ENCODE measurements at regions not wholly inside any gene's neighbourhood (a gene's known extent, or its start where the extent isn't known, plus 50 kb on each side); places are given as distances from the start of the nearest gene placed in this dataset.

DNA sequence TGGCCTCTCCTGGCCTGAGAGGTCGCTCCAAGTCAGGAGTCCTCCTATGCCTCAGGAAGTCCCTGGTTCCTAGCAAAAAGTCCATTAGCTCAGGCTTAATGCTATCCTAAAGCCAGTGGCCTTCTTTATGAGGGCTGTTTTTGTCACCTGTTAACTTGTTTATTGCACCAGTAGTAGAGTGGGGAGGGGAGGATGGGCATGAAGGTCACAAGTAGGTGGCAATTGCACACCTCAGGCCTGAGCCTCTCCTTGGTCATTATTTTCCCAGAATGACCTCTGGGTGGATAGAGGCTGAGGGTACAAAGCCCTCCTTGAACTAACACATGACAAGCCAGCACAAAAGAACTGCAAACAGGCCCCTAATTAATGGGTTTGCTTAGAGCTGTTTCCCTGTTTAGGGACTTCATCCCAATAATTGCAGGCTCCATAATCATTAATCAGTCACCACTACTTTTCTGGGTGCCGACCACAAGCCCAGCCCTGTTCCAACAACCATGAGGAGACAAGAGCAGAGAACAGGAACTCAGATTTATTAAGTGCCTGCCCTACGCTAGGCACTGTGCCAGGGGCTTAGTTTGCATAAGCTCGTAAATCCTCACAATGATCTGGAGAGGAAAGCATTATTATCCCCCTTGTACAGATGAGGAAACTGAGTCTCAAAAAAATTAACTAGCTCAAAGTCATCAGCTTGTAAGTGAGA lies 123.0 kb upstream of the PKDCC start:
- DNase-seq, result no peak

DNA sequence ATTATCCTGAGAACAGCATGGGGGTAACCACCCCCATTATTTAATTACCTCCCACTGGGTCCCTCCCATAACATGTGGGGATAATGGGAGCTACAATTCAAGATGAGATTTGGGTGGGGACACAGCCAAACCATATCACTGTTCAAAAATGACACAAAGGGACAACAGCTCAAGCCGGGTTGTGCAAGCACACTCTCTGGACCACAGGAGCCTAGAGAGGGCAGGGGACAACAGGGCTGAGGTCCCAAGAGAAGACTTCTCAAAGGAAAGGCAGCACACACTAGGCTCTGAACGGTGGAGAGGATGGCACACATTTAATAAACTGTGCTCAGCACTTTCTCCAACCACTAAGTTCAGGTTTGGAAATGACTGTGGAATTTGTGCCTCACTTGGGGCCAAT lies 122.1 kb upstream of the PKDCC start:
- no peak for DNase-seq

DNA sequence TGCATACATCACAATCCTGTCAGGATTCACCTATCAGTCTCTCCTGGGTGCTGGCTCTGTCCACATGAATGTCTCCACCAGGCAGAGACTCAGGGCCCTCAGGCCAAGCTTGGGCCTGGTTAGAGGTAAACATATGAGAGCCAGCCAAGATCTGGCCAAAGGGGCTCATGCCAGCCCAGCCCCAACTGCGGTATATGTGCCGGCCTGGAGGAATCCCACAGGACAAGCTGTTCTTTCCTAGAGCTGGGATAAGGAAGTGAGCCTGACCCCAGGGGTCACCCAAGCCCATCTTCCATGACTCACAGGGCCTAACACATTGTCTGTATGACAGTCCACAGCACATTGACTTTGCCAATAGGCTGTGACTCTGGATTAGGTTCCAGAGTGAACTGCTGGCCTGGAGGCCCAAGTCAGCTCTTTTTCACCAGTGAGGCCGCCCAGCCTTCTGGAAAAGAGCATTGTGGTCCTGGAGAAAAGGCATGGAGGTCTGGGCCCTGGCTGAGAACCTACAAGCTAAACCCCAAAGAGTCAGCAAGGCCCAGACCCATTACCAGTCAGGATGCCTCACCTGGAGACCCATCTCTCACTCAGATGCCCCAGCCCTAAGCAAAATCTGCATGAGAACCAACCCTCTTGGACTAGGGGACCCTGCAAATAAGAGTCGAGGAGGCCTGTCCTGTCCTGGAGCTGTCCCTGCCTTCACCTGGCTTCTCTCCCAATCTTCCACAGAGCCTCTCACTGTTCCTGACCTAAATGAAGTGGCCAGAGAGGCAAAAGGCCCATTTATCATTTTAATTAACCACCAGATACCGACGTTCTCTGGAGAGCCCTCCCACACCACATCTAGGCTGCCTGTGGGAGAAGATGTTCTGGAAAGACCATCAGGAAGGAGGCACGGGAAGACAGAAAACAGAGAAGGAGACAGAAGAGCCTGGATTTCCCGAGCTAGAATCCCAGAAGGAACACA lies 120.9 kb upstream of the PKDCC start:
- no peak for DNase-seq

DNA sequence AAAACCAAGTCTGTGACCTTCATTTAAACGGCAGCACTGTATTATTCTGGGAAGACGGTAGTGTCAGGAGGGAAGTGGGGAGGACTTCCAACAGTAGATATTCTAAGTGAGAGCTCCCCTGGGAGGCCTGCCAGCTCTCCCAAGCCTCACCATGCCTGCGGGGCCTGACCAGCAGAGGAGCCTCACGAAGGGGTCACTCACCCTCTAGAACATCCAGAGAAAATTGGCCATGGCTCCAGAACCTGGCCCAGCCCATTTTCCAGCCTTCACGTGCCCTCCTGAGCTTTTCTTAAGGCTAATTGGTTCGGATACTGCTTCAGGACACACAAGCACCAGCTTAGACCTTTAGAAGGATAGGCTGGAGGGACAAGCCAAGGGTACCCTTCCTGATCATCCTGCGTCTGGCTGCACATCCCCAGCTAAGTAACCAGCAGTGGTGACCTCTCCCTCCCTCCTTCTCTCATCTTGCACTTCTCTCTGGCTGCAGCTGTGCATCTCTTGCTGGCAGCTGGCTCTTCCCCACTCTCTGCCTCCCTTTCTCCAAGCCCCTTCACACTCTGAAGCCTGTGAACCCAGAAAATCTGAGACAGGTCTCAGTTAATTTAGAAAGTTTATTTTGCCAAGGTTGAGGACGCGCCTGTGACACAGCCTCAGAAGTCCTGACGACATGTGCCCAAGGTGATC lies 120.1 kb upstream of the PKDCC start:
- DNase-seq, result no peak

DNA sequence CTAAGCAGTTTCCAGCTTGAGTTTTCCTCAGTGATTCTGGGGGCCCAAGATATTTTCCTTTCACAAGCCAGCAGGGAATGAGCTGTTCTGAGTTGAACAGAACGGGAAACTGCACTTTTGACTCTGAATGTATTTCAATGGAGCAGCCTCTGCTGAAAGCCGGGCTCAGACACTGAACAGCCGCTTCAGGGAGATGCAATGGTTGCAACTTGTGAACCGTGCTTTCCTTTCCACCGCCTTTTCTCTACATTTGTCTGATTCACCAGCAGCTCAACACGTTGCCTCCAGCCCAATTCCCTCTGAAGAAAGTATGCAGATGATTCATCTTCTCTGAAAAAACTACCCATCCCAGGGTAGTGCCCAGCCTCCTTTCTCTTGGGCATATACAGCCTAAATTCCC lies 119.3 kb upstream of the PKDCC start:
- DNase-seq, result no peak

DNA sequence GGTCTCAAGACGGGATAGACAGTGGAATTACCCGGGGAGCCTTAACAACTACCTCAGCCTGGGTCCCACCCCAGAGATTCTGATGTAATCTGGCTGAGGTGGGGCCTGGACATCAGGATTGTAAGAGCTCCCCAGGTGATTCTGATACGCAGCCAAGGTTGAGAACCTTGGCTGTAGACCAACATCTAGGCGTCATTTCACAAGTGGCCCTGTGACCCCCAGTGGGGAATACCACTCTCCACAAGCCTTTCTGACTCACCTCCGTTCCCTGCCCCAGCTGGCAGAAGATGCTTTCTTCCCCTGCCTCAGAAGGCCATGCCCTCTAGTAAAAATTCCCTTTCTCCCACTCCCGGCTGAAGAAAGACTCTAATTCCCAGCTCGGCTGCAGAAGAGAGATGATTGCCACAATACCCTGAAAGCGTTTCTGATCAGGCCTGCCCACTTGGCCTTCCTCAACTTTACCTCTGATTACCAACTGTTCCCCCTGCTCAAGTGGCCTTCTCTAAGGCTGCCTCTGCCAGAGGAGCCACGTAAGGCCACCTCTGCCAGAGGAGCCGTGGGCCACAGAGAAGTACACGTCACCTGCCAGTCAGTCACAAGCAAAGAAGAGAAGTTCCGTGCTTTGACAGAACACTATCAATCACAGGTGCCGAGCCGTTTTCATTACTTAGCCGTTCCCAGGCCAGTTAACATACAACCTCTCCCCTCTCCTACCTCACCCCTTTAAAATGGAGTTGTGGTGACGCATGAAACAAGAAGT lies 116.8 kb upstream of the PKDCC start:
- no peak for DNase-seq

DNA sequence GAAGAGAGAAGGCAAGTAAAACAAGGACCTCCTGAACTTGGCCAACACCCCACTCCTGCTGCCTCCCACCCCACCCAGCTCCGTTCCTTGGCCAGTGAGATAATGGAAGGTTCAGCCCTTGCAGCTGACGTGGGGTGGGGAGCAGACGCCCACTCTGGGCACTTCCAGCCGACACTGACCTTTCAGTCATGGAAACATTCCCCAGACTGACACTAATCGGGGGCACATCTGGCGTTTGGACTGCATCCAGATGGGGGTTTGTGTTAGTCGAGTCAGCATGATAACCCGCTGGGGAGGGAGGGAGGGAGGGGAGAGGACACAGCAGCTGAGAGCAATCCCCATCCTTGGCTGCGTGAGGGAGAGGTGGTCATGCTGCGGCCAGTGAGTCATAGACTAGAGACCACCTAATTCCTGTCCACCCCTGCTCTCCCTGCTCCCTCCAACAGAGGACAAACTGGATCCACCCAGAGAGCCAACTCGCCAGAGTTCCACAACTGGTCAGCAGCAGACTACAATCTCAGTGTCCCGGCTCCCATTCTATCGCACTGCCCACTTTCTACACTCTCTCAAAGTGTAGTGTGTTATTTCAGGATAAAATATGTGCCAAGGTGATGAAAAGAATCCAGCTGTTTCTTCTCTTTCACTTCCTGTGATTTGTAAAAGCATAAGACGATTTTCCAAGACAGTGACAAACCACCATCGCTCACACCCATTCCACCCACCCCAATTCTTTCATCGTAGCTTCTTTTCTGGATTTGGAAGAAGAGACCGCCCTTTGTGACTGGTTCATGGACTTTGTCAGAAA lies 115.4 kb upstream of the PKDCC start:
- no peak for DNase-seq

DNA sequence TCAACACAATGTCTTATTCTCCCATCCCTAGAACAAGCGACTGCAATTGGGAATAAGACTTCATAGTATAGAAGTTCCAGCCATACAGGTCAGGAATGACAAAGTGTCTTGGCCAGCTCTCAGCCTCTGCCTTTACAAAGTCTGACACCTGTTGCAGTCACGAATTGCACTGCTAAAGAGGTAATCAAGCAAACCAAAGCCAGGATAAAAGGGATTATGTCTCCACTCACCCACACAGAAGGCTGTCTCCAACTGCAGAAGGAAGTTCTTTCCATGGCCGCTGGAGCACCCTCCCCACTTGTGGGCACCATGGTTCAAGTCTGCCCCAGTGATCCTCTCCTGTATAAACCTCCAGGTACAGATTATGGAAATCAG lies 114.8 kb upstream of the PKDCC start:
- no peak for DNase-seq

DNA sequence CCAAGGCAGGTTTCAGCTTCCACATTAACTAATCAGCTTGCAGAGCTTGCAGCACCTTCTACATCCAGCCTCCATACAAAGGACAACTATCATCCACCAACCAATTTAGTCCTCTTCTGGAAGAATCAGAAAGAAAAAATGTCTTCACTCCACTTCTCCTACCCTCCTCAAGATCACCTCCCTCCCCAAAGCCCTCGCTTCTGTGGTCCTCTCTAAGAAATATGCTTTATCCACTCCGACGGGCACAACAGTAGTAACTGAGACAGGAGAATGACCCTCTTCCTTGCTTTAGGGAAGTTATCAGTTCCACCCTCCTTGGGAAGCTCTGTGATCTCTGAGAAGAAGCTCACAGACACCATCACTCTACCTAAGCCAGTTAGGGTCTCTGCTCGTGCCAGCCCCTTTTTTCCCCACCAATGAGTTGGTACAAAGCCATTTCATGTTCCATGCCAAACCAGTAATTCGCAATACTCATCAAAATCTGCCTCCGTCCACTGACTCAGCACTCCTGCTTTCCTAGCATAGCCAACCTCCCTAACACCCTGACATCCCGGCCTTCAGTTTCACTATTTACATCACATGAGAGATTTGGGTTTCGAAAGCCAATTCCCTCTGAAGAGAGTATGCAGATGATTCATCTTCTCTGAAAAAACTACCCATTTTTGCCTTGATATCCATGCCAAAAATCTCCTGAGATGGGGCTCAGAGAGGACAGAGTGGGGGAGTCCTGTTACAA lies 114.1 kb upstream of the PKDCC start:
- DNase-seq, result no peak

DNA sequence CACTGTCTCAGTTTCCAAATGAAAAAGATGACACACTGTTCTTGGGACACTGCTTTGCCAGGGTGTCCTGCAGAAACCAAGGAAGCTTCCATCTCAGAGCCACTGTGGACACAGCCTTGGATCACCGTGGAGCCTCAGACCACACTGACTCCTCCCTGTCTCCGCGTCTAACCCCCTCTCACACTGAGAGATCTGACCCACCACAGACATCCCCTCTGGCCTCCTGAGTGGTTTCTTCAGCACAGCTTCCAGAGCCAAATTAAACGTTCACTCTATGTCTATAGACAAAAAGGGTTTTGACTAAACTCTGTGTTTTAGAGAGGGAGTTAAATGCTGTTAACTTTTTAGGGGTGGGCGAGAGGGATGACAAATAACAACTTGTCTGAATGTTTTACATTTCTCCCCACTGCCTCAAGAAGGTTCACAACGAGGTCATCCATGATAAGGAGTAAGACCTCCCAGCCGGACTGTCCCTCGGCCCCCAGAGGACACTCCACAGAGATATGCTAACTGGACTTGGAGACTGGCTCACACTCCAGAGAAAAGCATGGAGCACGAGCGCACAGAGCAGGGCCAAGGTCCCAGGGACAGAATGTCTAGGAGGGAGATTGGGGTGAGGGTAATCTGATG lies 113.4 kb upstream of the PKDCC start:
- DNase-seq, result no peak

DNA sequence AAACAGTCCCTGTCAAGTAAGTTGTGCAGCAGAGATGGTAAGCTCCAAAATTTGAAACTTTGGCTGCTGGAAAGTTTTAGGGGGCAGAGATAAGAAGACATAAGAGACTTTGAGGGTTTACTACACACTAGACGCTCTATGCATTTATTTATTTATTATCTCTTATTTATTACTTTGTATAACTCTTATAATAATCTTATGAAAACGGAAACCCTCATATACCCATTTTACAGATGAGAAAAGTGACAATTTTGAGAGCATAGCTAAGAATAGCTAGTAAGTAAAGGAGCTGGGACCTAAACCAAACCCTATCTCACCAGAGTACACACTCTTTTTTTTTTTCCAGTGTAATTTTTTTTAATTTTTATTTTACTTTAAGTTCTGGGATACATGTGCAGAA lies 112.8 kb upstream of the PKDCC start:
- no peak for DNase-seq

DNA sequence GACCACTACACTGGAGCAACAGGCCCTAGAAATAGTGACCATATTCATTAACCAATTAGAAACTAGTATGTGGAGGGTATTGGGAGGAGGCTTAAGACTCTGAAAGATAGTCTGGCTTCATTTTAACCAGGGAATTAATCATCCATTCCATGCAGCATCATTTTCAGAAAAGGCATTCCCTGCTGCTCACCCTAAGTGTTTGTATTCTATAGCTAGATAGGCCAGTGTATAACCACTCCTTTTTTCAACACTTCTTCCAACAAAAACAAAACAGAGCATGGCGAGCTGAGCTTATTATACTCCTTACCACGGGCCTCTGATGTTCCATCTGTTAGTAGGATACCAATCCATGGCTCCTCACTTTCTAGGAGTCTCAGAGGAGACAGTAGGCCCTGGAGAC lies 112.0 kb upstream of the PKDCC start:
- no peak for DNase-seq

DNA sequence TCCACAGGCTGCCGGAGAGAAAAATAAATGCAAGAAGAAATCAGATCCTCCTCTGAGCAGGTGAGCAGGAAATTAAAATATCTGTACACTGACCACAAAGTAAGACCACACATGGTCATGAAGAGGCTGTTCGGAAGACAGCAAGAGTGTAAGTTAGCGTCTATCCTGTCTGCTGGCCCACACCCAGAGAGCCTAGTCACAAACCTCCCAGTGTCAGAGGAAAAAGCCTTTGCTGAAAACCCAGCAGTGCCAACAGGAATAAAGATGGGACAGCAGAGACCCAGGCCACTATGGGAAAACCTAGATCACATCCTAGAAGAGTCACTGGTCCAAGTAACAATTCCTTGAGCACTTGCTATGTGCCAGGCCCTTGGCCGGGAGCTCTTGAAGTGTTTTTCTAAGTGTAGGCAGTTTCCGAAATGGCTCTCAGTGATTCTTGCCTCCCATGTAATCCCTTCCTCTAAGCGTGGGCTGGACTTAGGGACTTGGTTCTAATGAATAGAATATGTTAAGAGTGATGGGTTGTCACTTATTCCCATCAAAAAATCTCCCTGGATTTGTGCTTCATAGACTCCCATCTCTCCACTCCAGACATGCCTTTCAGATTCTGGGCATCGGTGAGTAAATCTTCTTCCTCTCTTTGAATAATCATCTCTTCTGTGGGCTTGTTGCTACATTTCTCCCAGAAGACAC lies 110.9 kb upstream of the PKDCC start:
- DNase-seq, result no peak

DNA sequence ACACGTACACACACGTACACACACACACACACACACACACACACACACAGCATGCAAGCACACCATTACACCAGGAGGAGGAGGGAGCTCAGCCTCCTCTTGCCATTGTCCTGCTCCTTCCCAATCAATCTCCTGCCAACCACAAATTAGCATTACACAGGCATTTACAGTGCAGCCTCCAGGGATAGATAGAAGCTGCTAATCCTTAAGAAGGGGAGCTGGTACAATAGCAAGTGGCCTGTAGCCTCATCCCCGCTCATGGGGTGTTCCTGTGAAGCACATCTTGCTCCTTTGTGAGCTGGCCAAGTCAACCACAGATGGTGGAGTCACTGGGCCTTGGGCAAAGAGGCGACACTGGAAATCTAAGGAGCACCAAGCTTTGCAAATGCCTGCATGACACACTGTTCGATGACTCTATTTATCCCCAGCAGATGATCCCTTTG lies 110.3 kb upstream of the PKDCC start:
- DNase-seq, result no peak

DNA sequence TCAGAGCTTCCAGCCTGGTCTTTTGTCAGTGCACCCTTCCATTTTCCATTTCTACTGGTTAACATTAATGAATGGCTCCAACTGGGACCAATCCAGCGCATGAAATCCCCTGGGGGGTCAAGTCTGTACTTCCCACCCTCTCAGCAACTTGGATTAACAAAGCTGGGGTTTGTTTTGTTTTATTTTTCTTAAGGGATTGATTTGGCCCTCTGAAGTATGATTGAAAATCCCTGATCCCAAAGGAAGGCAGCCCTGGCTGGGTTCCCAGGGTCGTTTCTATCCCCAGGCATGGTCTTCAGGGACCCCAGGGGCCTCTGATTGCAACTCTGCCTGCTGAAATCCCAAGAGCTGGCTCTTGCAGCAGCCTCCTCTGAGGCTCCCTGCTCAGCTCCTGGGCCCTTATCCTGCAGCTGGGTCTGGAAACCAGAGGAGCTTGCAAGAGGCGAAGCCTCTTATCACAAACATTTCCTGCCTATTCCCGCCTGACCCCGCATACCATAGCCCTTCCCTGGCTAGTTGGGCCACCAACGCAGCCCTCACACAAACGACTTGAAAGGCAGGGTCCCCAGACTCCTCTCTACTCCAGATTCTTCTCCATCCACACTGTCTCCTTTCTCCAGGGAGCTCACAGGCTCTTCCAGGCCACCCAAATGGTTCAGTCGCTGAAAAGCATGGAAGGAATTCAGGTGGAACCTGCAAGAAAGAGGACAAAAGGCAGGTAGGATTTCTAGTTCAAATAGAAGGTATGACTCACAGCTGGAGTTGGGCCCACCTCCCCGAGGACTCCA lies 109.7 kb upstream of the PKDCC start:
- no peak for DNase-seq

DNA sequence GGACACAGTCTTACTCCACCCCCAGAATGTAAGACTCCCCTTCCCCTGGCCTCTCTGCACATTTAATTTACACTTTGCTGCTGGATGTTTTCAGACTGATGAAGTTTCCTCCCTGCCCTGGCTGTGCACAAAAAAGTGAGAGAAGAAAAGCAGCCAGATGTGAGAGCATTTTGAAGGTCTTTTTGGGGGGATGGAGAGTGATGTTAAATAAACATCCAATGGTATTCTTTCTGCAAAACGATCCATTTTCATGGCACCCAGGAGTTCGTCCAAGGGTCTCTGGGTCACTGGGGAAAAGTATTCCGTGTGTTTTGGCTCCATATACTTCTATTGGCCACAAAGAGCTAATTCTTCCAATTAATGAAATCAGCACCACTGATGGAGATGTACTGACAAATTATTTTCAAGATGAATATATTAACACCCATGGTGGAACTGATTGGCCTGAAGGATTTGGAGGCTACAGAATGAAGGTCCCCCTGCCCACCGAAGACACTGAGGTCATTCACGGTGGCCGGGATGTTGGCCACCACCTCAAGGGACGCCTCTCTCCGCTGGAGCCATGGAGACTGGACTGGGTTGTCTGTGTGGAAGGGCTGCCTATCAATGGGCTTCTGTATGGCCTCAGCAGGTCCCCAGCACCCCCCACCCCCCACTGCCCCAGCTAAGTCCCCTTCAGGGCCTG lies 107.6 kb upstream of the PKDCC start:
- no peak for DNase-seq

DNA sequence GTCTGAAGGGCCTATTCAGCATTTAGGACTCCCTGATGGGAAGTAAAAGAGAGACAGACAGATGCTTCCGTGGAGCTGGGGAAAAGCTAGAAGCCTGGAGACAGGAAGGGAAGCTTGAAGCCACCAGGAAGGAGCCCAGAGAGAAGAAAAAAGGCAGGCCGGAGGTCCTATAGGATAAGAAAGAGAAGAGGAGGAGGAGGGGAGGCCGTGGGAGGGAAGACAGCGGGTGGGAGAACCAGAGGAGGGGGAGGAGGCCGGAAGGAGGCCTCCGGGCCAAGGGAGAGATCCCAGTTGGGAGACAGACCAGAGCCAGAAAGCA lies 107.1 kb upstream of the PKDCC start:
- no peak for DNase-seq

DNA sequence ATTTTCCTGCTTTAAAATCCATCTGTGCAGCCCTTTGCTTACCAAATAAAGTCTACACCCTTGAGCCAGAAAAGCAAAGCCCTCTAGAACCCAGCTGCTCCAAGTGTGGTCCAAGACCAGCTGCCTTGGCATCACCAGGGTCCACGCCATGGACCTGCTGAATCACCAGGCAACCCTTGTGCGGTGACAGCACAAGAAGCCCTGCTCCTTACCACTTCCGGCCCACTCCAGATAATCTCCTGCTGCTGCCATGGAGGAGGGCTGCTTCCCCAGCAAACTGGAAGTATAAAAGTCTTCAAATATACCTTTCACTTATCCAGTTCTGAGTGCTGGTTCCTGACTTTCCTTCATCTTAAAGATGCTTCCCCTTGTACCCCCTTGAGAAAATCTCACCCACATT lies 106.0 kb upstream of the PKDCC start:
- no peak for DNase-seq

DNA sequence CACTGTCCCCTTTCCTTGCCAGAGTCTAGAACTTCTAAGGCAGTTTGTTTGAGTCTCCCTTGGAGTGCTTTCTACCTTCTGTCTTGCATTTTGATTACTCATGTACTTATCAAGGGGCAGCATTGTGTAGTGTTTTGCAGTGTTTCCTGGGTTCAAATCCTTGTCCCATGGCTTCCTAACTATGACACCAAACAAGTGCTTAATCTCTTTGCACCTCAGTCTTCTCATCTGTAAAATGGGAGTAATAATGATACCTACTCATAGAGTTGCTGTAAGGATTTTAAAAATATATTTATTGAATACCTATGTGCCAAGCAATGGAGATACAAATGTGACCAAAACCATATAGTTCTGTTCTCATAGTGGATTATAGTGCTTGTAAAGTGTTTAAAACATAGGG lies 105.5 kb upstream of the PKDCC start:
- DNase-seq, result no peak
